ENCODE measurements at regions not wholly inside any gene's neighbourhood (a gene's known extent, or its start where the extent isn't known, plus 50 kb on each side); places are given as distances from the start of the nearest gene placed in this dataset.

GRCh38 chr18:32530947-32531651, 60.4 kb upstream of the GAREM1 start:
- DNase-seq (ENCODE audit: low spot score), result no peak
- no peak for TF ChIP-seq EZH2phosphoT487 (IDR thresholded peaks at IDR 0.05; ENCODE audit: borderline replicate concordance, low read depth, low read length)
- no peak for TF ChIP-seq CTCF (conservative IDR thresholded peaks at IDR 0.05; ENCODE audit: low read length)
- ChIA-PET POLR2A (interaction anchor here (0.8 kb wide), 1 partner anchor 277 kb away, joined by 4 read pairs; no protein-coding TSS in a partner anchor), CTCF (ENCODE audit: unreplicated experiment) (no interaction called here)
- no peak overlapping the region for H3K27ac ChIP-seq (ENCODE audit: low read depth, low read length, poor library complexity, severe bottlenecking)
- no TSS peak for BruUV-seq (replicated peaks)
- H3K79me2 ChIP-seq (ENCODE audit: insufficient read depth, low read depth, low read length), result no peaks in the 10 kb centered on the region
- no peak overlapping the region for H3K4me3 ChIP-seq (ENCODE audit: low read depth, low read length, poor library complexity, severe bottlenecking)
- H4K20me1 ChIP-seq (ENCODE audit: insufficient read depth, low read length), result no peaks in the 10 kb centered on the region
- H3K4me2 ChIP-seq (ENCODE audit: low read length), result no peak overlapping the region
- no peak overlapping the region for H2AFZ ChIP-seq (ENCODE audit: low read length)
- H3K4me1 ChIP-seq (ENCODE audit: insufficient read depth, low read length, poor library complexity, severe bottlenecking), result no peaks in the 10 kb centered on the region
- no peaks in the 10 kb centered on the region for H3K9me2 ChIP-seq (ENCODE audit: insufficient read depth, low read length)
- no peaks in the 10 kb centered on the region for H3K9me3 ChIP-seq (ENCODE audit: low read length)
- intact Hi-C loops (cut with micrococcal nuclease; ENCODE audit: unreplicated experiment), result no loop called here
- no peaks in the 10 kb centered on the region for H3K36me3 ChIP-seq (ENCODE audit: insufficient read depth, low read length)

GRCh38 chr18:32529722-32530420, 59.2 kb upstream of the GAREM1 start:
- Histone ChIP-seq H3K9me3 (ENCODE audit: low read length) (no peaks in the 10 kb centered on the region), H3K36me3 (ENCODE audit: insufficient read depth, low read length) (no peaks in the 10 kb centered on the region), H3K4me3 (ENCODE audit: low read depth, low read length, poor library complexity, severe bottlenecking) (no peak overlapping the region), H3K4me1 (ENCODE audit: insufficient read depth, low read length, poor library complexity, severe bottlenecking) (no peaks in the 10 kb centered on the region), H3K79me2 (ENCODE audit: insufficient read depth, low read depth, low read length) (no peaks in the 10 kb centered on the region), H3K9me2 (ENCODE audit: insufficient read depth, low read length) (no peaks in the 10 kb centered on the region), H3K27ac (ENCODE audit: low read depth, low read length, poor library complexity, severe bottlenecking) (no peak overlapping the region), H4K20me1 (ENCODE audit: insufficient read depth, low read length) (no peaks in the 10 kb centered on the region), H3K4me2 (ENCODE audit: low read length) (no peak overlapping the region), H2AFZ (ENCODE audit: low read length) (no peak overlapping the region)
- ChIA-PET CTCF (ENCODE audit: unreplicated experiment) (no interaction called here), POLR2A (no interaction called here)
- no peak for DNase-seq (ENCODE audit: low spot score)
- BruUV-seq (replicated peaks), result no TSS peak
- TF ChIP-seq EZH2phosphoT487 (IDR thresholded peaks at IDR 0.05; ENCODE audit: borderline replicate concordance, low read depth, low read length) (no peak), CTCF (conservative IDR thresholded peaks at IDR 0.05; ENCODE audit: low read length) (no peak)
- intact Hi-C loops (cut with micrococcal nuclease; ENCODE audit: unreplicated experiment), result no loop called here

GRCh38 chr18:32520771-32521170, 50.1 kb upstream of the GAREM1 start:
- Histone ChIP-seq H4K20me1 (ENCODE audit: insufficient read depth, low read length) (no peaks in the 10 kb centered on the region), H3K4me1 (ENCODE audit: insufficient read depth, low read length, poor library complexity, severe bottlenecking) (no peaks in the 10 kb centered on the region), H3K9me3 (ENCODE audit: low read length) (no peaks in the 10 kb centered on the region), H3K27ac (ENCODE audit: low read depth, low read length, poor library complexity, severe bottlenecking) (no peak overlapping the region), H3K79me2 (ENCODE audit: insufficient read depth, low read depth, low read length) (no peaks in the 10 kb centered on the region), H3K36me3 (ENCODE audit: insufficient read depth, low read length) (no peaks in the 10 kb centered on the region), H3K9me2 (ENCODE audit: insufficient read depth, low read length) (no peaks in the 10 kb centered on the region), H3K4me3 (ENCODE audit: low read depth, low read length, poor library complexity, severe bottlenecking) (no peak overlapping the region), H3K4me2 (ENCODE audit: low read length) (no peak overlapping the region), H2AFZ (ENCODE audit: low read length) (no peak overlapping the region)
- BruUV-seq (replicated peaks), result no TSS peak
- intact Hi-C loops (cut with micrococcal nuclease; ENCODE audit: unreplicated experiment), result no loop called here
- no peak for DNase-seq (ENCODE audit: low spot score)
- ChIA-PET POLR2A (no interaction called here), CTCF (ENCODE audit: unreplicated experiment) (no interaction called here)
- no peak for TF ChIP-seq EZH2phosphoT487 (IDR thresholded peaks at IDR 0.05; ENCODE audit: borderline replicate concordance, low read depth, low read length)
- no peak for TF ChIP-seq CTCF (conservative IDR thresholded peaks at IDR 0.05; ENCODE audit: low read length)
